Mononuclear cell (primary cell): ENCODE measurements at regions not wholly inside any gene's neighbourhood (a gene's known extent, or its start where the extent isn't known, plus 50 kb on each side); places are given as distances from the start of the nearest gene placed in this dataset.
"Not testable (repeated sequence)": the region's sequence is repeated elsewhere in the genome, so short reads cannot be mapped to it uniquely, and the experiment has no call there.

Experiments
- H3K27me3 ChIP-seq: 2 replicates; pipeline ENCODE4 v1.6.0; 2011; ENCODE audit warnings: low read length, control low read depth; ENCODE audit not compliant: insufficient read depth
- H3K4me1 ChIP-seq: 2 replicates; pipeline ENCODE4 v1.5.1; 2011; ENCODE audit warnings: mild to moderate bottlenecking, low read length, control low read depth; ENCODE audit not compliant: insufficient read depth
- H3K4me3 ChIP-seq: 2 replicates; pipeline ENCODE4 v1.5.1; 2011; ENCODE audit warnings: mild to moderate bottlenecking, low read length, moderate library complexity
- H3K9me3 ChIP-seq: 2 replicates; pipeline ENCODE4 v1.5.1; 2011; ENCODE audit warnings: low read depth, mild to moderate bottlenecking, control low read depth, low read length

DNA sequence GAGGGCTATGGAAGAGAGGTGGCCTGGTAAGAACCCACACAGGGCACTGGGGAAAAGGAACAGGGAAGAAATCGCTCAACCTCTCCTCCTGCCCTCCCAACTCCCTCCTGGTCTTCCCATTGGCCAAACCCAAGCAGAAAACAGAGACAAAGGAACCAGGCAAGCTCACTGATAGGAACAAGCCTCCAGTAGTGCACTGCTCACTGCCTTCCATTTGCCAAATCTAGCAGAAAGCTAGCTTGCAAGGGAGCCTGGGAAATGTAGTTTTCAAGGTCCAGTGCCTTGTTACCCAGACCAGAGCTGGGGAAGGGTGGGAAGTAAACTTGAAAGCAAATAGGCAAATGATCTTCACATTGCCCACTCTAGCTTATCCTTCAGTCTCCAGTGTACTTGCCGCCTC lies 556.1 kb upstream of the AUTS2 start:
- no peaks in the 10 kb centered on the region for H3K9me3 ChIP-seq
- no peaks in the 10 kb centered on the region for H3K27me3 ChIP-seq
- no peak overlapping the region for H3K4me3 ChIP-seq
- H3K4me1 ChIP-seq, result no peaks in the 10 kb centered on the region

DNA sequence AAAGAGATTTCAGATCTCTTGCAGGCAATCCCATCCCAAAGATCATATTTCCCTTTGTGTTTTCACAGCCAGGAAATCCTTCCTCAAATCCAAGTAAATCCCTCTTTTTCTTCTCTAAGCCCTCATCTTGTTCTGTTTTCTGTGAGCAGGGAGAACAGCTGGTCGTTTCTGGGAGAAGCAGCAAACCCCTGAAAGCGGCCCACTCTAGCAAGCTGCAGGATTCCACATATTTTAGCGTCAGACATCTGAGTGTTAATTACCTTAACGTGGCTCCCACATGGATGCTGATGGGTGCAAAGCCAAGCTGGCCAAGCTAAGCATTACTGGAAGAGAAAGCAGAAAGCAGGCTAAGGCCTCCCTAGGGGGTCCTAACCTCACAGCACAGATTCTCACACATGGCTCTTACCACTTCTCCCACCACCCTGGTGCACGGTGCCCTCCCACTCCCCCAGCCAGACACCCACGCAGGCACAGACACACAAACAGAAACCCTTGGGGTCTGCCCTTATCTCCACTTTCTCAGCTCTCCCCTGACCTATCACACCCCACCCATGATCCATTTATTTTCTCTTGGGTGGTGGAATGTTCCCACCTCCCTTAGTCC lies 551.0 kb upstream of the AUTS2 start:
- Histone ChIP-seq H3K27me3 (no peaks in the 10 kb centered on the region), H3K4me1 (no peaks in the 10 kb centered on the region), H3K9me3 (no peaks in the 10 kb centered on the region)

DNA sequence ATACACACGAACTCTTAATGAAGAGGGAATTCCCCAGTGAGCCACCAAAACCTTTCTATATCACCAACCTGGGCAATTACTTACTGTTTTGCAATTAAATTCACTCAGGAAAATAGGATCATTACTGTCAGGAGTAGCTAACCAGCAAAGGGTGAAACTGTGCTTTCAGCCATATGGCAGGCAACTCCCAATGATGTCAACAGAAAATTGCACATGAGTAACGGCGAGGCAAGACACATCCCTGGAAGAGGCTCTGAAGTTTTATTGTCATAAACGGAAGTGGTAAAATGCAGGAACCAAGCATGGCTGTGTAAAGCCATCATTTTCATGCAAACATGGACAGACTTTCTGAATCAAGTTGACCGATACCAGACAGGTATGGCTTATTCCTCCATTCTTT lies 548.9 kb upstream of the AUTS2 start:
- Histone ChIP-seq H3K9me3 (no peaks in the 10 kb centered on the region), H3K4me3 (no peak overlapping the region), H3K27me3 (no peaks in the 10 kb centered on the region), H3K4me1 (no peaks in the 10 kb centered on the region)

More for the DNA sequence above, 551.0 kb upstream of the AUTS2 start:
- H3K4me3 ChIP-seq, result no peak overlapping the region

DNA sequence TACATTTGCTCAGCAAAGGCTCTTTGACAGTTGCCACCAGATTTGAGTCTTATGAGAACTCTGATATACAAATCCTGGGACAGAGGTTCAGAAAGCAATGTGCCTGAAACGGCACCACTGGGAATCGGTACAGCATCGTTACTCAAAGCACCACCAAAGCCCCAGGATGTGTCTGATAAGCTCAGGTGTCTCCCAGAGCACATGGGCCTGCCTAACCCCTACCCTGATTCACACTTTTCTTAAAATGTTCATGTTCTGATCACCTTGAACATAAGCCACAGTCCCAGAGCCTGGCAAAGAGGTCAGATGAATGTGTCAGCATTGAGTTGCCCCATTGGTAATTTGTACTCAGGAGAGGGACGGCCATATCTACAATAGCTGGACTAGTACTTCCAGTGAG lies 545.8 kb upstream of the AUTS2 start:
- Histone ChIP-seq H3K4me3 (no peak overlapping the region), H3K4me1 (no peaks in the 10 kb centered on the region), H3K27me3 (no peaks in the 10 kb centered on the region), H3K9me3 (no peaks in the 10 kb centered on the region)

GRCh38 chr7:69060516-69060915 lies 537.8 kb upstream of the AUTS2 start:
- H3K4me3 ChIP-seq, result no peak overlapping the region
- H3K9me3 ChIP-seq, result no peaks in the 10 kb centered on the region
- no peaks in the 10 kb centered on the region for H3K27me3 ChIP-seq
- no peaks in the 10 kb centered on the region for H3K4me1 ChIP-seq

GRCh38 chr7:69062020-69062765 lies 536.1 kb upstream of the AUTS2 start:
- H3K27me3 ChIP-seq, result no peaks in the 10 kb centered on the region
- H3K9me3 ChIP-seq, result no peaks in the 10 kb centered on the region
- H3K4me1 ChIP-seq, result no peaks in the 10 kb centered on the region
- no peak overlapping the region for H3K4me3 ChIP-seq

- Histone ChIP-seq H3K4me1 (no peaks in the 10 kb centered on the region), H3K27me3 (no peaks in the 10 kb centered on the region), H3K4me3 (no peak overlapping the region), H3K9me3 (no peaks in the 10 kb centered on the region)
These were observed 530.9 kb upstream of the AUTS2 start for GRCh38 chr7:69067397-69067796.

DNA sequence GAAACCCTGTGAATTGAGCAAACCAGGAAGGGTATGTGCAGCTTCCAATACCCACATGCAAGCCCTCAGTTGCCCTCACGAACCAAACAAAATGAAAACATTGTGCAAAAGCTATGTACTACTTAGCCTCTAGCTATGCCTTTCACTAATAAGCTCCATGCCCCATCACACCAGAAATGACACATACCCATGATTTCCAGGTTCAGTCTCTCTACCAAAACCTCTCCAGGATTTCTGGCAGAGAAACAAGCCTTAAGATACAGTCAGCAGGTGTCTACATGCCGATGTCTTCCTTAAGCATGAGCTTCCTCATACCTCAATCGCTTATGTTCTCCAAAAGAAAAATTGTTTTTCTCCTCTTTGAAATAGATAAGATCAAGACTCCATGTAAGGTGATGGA lies 527.8 kb upstream of the AUTS2 start:
- H3K27me3 ChIP-seq, result no peaks in the 10 kb centered on the region
- H3K4me1 ChIP-seq, result no peaks in the 10 kb centered on the region
- no peak overlapping the region for H3K4me3 ChIP-seq
- H3K9me3 ChIP-seq, result no peaks in the 10 kb centered on the region

DNA sequence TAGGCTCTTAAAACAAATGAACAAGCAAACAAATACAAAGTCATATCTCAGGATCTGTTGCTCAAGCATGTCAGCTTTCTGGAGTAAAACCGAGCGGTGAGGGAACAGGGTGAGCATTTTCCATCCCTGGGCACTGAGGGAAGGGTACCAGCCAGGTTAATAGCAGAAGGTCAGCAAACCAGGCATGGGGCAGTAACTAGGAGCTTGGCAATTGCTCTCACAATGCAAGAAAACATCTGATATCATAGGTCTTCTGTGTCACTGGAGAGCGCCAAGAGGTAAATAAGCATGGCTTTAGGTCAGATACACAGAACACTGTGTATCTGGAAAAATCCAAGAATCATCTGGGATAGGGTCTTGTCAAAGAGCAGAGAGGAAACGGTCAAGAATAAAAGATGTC lies 521.7 kb upstream of the AUTS2 start:
- no peak overlapping the region for H3K4me3 ChIP-seq
- no peaks in the 10 kb centered on the region for H3K27me3 ChIP-seq
- H3K4me1 ChIP-seq, result no peaks in the 10 kb centered on the region
- no peaks in the 10 kb centered on the region for H3K9me3 ChIP-seq

DNA sequence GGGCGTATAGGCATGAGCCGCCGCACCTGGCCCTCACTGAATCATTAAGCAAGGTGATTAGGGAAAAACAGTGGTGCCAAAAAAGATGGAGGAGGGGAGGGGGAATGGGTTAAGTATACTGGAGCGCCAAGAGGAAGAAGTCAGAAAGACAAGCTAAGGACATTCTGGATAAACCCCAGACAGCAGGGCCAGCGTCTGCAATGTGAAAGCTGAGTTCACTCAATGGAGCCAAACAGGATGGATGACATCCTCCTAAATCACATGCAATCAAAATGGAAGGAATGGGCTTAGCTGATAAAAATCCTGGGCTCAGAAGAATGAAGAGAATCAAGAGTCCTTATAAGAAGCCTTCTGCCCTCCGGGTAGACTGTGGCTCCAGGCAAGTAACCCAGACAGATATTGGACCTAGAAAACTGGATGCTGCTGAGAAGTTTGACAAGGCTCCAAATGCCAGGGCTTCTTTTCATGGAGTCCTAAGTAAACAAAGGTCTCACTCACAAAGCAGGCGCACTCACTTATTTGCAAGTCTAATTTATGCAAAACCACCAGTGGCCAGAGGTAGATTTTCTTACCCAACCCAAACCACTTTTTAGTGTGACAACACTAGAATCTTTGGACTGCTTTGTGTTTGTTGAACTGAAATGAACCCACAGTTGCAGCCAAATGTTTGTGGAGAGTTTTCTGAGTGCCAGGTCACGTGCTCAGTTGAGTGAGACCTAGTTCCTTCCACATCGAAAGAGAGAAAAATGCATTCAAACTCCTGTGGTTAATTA lies 519.1 kb upstream of the AUTS2 start:
- H3K4me3 ChIP-seq, result no peak overlapping the region

GRCh38 chr7:69087281-69087680 lies 511.0 kb upstream of the AUTS2 start:
- not testable (repeated sequence) for H3K4me3 ChIP-seq, H3K4me1 ChIP-seq, H3K9me3 ChIP-seq, H3K27me3 ChIP-seq

More for the DNA sequence above, 519.1 kb upstream of the AUTS2 start:
- Histone ChIP-seq H3K4me1 (no peaks in the 10 kb centered on the region), H3K27me3 (no peaks in the 10 kb centered on the region), H3K9me3 (no peaks in the 10 kb centered on the region)

DNA sequence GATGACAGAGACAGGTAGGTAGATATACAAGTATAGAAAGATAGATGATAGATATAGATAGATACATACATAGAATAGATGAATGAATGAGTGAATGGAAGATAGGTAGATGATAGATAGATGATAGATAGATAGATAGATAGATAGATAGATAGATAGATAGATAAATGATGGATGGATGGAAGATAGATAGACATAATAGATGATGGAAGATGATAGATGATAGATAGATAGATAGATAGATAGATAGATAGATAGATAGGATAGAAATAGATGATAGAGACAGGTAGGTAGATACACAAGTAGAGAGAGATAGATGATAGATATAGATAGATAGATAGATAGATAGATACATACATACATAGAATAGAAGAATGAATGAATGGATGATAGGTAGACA lies 510.1 kb upstream of the AUTS2 start:
- no peaks in the 10 kb centered on the region for H3K27me3 ChIP-seq
- no peaks in the 10 kb centered on the region for H3K4me1 ChIP-seq
- H3K9me3 ChIP-seq, result no peaks in the 10 kb centered on the region
- no peak overlapping the region for H3K4me3 ChIP-seq

DNA sequence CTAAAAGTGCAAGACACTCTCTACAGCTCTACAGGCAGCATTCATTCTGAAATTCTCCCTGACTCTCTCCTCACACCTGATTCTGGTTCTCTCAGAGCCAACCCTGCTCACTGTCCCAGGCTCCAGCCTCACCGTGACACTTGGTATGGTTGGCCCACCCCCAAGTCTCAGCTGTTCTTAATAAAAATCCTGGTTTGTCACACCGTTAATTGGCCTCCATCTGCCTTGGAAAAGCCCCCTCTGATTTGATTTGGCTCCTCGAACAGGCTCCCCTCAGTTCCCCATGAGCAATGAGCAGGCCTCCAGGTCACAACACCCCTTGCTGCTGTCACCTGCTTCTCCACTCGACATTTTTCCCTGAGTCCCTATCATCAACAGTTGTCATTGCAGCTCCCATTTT lies 507.3 kb upstream of the AUTS2 start:
- Histone ChIP-seq H3K27me3 (no peaks in the 10 kb centered on the region), H3K4me1 (no peaks in the 10 kb centered on the region), H3K4me3 (no peak overlapping the region), H3K9me3 (no peaks in the 10 kb centered on the region)

DNA sequence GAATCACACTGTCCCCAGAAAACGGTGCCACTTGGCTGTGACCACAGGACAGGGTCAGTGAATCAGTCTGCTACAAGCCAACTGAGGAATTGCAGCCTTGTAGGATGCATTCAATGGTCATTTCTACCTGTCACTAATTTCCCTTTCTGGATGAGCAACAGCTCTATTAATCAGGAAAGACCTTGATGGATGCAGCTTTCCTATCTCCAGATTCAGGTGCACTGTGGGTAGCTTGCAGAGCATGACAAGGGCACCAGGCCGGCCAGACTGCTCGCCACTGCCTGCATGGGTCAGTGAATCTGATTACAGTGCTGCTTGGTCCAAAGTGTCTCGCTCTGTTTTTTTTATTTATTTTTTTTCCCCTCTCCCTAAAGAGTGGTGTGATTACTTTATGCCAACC lies 506.8 kb upstream of the AUTS2 start:
- Histone ChIP-seq H3K4me1 (no peaks in the 10 kb centered on the region), H3K27me3 (no peaks in the 10 kb centered on the region), H3K4me3 (no peak overlapping the region), H3K9me3 (no peaks in the 10 kb centered on the region)

- Histone ChIP-seq H3K4me1 (no peaks in the 10 kb centered on the region), H3K9me3 (no peaks in the 10 kb centered on the region), H3K4me3 (no peak overlapping the region), H3K27me3 (no peaks in the 10 kb centered on the region)
These were observed 503.1 kb upstream of the AUTS2 start for GRCh38 chr7:69095127-69095526.
